ENCODE measurements at regions not wholly inside any gene's neighbourhood (a gene's known extent, or its start where the extent isn't known, plus 50 kb on each side); places are given as distances from the start of the nearest gene placed in this dataset.

DNA sequence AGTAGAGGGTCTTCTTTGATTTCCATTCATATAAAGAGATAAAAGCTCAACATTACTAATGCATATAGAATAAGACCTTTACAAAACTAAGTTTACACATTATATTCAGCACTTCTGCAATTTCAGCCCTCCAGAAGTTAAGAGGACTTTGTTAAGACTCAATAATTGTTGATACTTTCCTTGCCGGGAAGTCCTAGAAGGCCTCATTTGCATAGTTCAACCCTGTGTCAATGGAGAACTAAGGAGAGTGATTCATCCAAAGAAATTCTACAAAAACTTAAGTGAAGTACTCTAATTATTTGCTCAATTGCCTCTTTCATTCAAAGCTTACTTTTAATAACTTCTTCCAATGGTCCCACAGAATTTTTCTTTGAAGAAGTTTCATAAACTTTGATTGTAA, 1060.3 kb upstream of the CELF2 start:
- TF ChIP-seq, protein P1, sequence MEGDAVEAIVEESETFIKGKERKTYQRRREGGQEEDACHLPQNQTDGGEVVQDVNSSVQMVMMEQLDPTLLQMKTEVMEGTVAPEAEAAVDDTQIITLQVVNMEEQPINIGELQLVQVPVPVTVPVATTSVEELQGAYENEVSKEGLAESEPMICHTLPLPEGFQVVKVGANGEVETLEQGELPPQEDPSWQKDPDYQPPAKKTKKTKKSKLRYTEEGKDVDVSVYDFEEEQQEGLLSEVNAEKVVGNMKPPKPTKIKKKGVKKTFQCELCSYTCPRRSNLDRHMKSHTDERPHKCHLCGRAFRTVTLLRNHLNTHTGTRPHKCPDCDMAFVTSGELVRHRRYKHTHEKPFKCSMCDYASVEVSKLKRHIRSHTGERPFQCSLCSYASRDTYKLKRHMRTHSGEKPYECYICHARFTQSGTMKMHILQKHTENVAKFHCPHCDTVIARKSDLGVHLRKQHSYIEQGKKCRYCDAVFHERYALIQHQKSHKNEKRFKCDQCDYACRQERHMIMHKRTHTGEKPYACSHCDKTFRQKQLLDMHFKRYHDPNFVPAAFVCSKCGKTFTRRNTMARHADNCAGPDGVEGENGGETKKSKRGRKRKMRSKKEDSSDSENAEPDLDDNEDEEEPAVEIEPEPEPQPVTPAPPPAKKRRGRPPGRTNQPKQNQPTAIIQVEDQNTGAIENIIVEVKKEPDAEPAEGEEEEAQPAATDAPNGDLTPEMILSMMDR (IDR thresholded peaks at IDR 0.05; ENCODE audit: insufficient read depth, low read length), result no peak
- TF ChIP-seq POLR2AphosphoS5 (IDR thresholded peaks at IDR 0.05; ENCODE audit: low read depth), result no peak
- no peak for TF ChIP-seq SPI1 (IDR thresholded peaks at IDR 0.05; ENCODE audit: borderline replicate concordance, low read depth)
- TF ChIP-seq, protein P2, sequence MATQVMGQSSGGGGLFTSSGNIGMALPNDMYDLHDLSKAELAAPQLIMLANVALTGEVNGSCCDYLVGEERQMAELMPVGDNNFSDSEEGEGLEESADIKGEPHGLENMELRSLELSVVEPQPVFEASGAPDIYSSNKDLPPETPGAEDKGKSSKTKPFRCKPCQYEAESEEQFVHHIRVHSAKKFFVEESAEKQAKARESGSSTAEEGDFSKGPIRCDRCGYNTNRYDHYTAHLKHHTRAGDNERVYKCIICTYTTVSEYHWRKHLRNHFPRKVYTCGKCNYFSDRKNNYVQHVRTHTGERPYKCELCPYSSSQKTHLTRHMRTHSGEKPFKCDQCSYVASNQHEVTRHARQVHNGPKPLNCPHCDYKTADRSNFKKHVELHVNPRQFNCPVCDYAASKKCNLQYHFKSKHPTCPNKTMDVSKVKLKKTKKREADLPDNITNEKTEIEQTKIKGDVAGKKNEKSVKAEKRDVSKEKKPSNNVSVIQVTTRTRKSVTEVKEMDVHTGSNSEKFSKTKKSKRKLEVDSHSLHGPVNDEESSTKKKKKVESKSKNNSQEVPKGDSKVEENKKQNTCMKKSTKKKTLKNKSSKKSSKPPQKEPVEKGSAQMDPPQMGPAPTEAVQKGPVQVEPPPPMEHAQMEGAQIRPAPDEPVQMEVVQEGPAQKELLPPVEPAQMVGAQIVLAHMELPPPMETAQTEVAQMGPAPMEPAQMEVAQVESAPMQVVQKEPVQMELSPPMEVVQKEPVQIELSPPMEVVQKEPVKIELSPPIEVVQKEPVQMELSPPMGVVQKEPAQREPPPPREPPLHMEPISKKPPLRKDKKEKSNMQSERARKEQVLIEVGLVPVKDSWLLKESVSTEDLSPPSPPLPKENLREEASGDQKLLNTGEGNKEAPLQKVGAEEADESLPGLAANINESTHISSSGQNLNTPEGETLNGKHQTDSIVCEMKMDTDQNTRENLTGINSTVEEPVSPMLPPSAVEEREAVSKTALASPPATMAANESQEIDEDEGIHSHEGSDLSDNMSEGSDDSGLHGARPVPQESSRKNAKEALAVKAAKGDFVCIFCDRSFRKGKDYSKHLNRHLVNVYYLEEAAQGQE (IDR thresholded peaks at IDR 0.05; ENCODE audit: insufficient replicate concordance, low read depth), result no peak

Data from HL-60 (cell line).